Spleen (tissue), 7 donors: ENCODE measurements at regions not wholly inside any gene's neighbourhood (a gene's known extent, or its start where the extent isn't known, plus 50 kb on each side); places are given as distances from the start of the nearest gene placed in this dataset.

Experiments
- POLR2A ChIP-seq, 3 donors: fragments of 450-650 bp; IDR thresholded peaks; one replicate each; pipeline ENCODE4 v1.5.1; 2017; ENCODE audit warnings: antibody characterized with exemption in 3 of 3, mild to moderate bottlenecking in 1 of 3
- POLR2AphosphoS5 ChIP-seq, 3 donors: sonication (generic); formaldehyde crosslinking; IDR thresholded peaks; one replicate each; pipeline ENCODE4 v1.5.1; 2017; ENCODE audit warnings: antibody characterized with exemption in 3 of 3
- TF ChIP-seq, protein P1 (sequence below), 11 experiments: fragments of 200-600 bp in 7 of 11; fragments of 450-650 bp in 4 of 11; sonication (generic) in 4 of 11; IDR thresholded peaks in 8 of 11; conservative IDR thresholded peaks in 3 of 11; 1 replicate in 7 of 11; 2 replicates in 4 of 11; pipeline versions ENCODE4 v1.4.0 to v1.8.0; 2016 to 2021; ENCODE audit warnings: antibody characterized with exemption in 11 of 11, inconsistent platforms in 4 of 11, mild to moderate bottlenecking in 1 of 11
- donor health status: DM: no; HTN: no; CAD: no; lungs with moderate emphysema.
- donor health status: DM: no; HTN: no; CAD: no.
- donor health status: DM: no; HTN: no; CAD: no.

DNA sequence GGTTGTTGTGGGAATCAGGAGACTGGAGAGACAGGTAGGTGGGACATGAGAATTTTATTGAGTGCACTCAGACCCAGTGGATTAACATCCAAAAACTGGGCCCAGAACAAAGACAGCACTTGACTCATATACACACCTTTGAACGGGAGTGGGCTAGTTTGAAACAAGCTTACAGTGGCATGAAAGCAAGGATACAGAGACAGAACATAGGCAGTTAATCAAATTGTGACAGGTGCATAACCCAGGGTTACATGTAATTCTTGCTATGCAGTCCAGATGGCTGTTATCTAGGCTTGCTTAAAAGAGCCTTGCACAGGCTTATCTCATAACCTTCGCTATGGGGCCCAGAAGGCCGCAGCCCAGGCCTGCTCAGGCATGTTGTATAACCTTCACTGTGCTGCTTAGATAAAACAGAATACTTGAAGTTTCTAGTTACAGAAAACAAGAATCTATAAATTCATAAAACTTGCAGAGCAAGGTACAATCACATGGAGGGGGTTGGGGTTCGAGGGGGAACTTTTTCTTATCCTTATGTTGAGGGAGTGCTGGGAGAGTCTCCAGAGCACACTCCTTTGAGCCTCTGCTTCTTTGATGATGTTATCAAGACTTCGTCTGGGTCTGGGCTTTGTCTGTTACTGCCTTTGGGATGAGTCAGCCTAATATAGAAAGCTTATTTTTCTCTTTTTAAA is 81.7 kb downstream of the TNFAIP2 start:
- TF ChIP-seq POLR2AphosphoS5 (IDR thresholded peaks at IDR 0.05): no peak
- TF ChIP-seq, protein P1, sequence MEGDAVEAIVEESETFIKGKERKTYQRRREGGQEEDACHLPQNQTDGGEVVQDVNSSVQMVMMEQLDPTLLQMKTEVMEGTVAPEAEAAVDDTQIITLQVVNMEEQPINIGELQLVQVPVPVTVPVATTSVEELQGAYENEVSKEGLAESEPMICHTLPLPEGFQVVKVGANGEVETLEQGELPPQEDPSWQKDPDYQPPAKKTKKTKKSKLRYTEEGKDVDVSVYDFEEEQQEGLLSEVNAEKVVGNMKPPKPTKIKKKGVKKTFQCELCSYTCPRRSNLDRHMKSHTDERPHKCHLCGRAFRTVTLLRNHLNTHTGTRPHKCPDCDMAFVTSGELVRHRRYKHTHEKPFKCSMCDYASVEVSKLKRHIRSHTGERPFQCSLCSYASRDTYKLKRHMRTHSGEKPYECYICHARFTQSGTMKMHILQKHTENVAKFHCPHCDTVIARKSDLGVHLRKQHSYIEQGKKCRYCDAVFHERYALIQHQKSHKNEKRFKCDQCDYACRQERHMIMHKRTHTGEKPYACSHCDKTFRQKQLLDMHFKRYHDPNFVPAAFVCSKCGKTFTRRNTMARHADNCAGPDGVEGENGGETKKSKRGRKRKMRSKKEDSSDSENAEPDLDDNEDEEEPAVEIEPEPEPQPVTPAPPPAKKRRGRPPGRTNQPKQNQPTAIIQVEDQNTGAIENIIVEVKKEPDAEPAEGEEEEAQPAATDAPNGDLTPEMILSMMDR (IDR thresholded peaks at IDR 0.05 in 8 of 11, conservative IDR thresholded peaks at IDR 0.05 in 3 of 11): no peak
- no peak for TF ChIP-seq POLR2A (IDR thresholded peaks at IDR 0.05)
